Astrocyte of the spinal cord (primary cell): ENCODE measurements at regions not wholly inside any gene's neighbourhood (a gene's known extent, or its start where the extent isn't known, plus 50 kb on each side); places are given as distances from the start of the nearest gene placed in this dataset.

ENCODE experiments used
- DNase-seq: peaks from one replicate; pipeline ENCODE4 v3.0.0; 2011; ENCODE audit warnings: low read depth, low spot score
- H3K4me3 ChIP-seq: 2 replicates; pipeline ENCODE4 v1.5.1; 2011; ENCODE audit warnings: low read depth, mild to moderate bottlenecking, low read length, moderate library complexity
- in situ Hi-C: cut with HindIII; loops from 2 replicates; pipeline ENCODE4 v1.10.0; 2017; ENCODE audit warnings: low sequenced_read_pairs
- TF ChIP-seq, protein P1 (sequence below): IDR thresholded peaks from 2 replicates; pipeline ENCODE4 v1.5.1; 2012; ENCODE audit warnings: low read depth, mild to moderate bottlenecking, low read length, inconsistent platforms

DNA sequence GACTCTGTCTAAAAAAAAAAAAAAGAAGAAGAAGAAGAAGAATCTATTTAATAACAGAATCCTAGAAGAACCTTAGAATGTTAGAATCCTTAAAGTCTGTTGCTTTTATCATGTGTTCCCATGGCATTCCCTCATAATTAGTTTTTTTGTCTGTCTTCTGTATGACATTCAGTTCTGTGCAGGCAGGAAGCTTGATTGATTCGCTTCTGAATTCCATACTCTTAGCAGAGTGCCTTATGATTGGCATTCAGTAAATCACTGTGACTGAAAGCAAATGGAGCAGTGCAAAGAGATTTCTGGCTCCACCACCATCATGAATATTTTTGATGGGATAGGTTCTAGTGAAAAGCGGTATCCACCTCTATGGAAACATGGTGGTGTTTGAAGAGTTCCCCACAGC, 1065.9 kb upstream of the RBFOX1 start:
- TF ChIP-seq, protein P1, sequence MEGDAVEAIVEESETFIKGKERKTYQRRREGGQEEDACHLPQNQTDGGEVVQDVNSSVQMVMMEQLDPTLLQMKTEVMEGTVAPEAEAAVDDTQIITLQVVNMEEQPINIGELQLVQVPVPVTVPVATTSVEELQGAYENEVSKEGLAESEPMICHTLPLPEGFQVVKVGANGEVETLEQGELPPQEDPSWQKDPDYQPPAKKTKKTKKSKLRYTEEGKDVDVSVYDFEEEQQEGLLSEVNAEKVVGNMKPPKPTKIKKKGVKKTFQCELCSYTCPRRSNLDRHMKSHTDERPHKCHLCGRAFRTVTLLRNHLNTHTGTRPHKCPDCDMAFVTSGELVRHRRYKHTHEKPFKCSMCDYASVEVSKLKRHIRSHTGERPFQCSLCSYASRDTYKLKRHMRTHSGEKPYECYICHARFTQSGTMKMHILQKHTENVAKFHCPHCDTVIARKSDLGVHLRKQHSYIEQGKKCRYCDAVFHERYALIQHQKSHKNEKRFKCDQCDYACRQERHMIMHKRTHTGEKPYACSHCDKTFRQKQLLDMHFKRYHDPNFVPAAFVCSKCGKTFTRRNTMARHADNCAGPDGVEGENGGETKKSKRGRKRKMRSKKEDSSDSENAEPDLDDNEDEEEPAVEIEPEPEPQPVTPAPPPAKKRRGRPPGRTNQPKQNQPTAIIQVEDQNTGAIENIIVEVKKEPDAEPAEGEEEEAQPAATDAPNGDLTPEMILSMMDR = no peak
- no peak overlapping the region for H3K4me3 ChIP-seq
- in situ Hi-C loops = no loop called here
- DNase-seq = no peak

DNA sequence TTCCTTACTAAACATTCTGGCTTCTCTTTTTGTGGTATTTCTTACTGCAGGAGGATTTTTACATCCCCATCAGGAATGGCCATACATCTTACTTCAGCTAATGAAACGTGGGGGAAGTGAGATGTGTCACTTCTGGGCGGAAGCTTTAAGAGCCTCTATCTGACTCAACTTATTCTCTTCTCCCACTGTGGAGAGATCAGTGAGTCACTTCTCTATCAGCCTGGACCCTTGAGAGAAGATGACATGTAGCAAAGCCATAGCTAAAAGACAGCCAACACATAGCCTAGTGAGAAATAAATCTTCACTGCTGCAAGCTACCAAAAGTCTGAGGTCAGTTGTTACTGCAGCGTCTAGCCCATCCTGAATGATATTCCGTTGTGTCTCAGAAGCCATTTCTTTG, 1066.7 kb upstream of the RBFOX1 start:
- H3K4me3 ChIP-seq = no peak overlapping the region
- in situ Hi-C loops = no loop called here
- TF ChIP-seq, protein P1 = no peak
- DNase-seq = no peak

GRCh38 chr16:6258056-6258455, 1074.6 kb upstream of the RBFOX1 start:
- DNase-seq = no peak
- TF ChIP-seq, protein P1 = no peak
- no peak overlapping the region for H3K4me3 ChIP-seq
- in situ Hi-C loops = no loop called here

- no peak for DNase-seq
- in situ Hi-C loops = no loop called here
- H3K4me3 ChIP-seq = no peak overlapping the region
- TF ChIP-seq, protein P1 = no peak
Observed at GRCh38 chr16:6252541-6252940, 1080.1 kb upstream of the RBFOX1 start.

GRCh38 chr16:6250511-6250910, 1082.1 kb upstream of the RBFOX1 start:
- TF ChIP-seq, protein P1 = no peak
- DNase-seq = no peak
- no peak overlapping the region for H3K4me3 ChIP-seq
- in situ Hi-C loops = no loop called here

- TF ChIP-seq, protein P1 = no peak
- in situ Hi-C loops = no loop called here
- no peak overlapping the region for H3K4me3 ChIP-seq
- DNase-seq = no peak
Observed at GRCh38 chr16:6249863-6250262, 1082.8 kb upstream of the RBFOX1 start.

GRCh38 chr16:6248199-6248598, 1084.4 kb upstream of the RBFOX1 start:
- H3K4me3 ChIP-seq = no peak overlapping the region
- in situ Hi-C loops = no loop called here
- DNase-seq = no peak
- TF ChIP-seq, protein P1 = no peak
